Lung microvascular endothelial cell (primary cell): ENCODE measurements at regions not wholly inside any gene's neighbourhood (a gene's known extent, or its start where the extent isn't known, plus 50 kb on each side); places are given as distances from the start of the nearest gene placed in this dataset.

Source experiments
- DNase-seq, 2 donors: peaks; one replicate each; pipeline versions ENCODE4 v3.0.0 to v3.0.0-alpha.2; 2010; ENCODE audit warnings: low read depth in 2 of 2

GRCh38 chr13:50101590-50101989 lies 86.3 kb downstream of the KCNRG start:
- DNase-seq: no peak

GRCh38 chr13:50104493-50104892 lies 89.2 kb downstream of the KCNRG start:
- no peak for DNase-seq

GRCh38 chr13:50106559-50106958 lies 91.3 kb downstream of the KCNRG start:
- DNase-seq: peak in 1 of 2 donors; percentile 23

GRCh38 chr13:50107205-50107604 lies 92.0 kb downstream of the KCNRG start:
- no peak for DNase-seq

- no peak for DNase-seq
Observed at GRCh38 chr13:50114961-50115360, 99.7 kb downstream of the KCNRG start.

- no peak for DNase-seq
Observed at GRCh38 chr13:50115695-50116094, 100.5 kb downstream of the KCNRG start.

- peak in 1 of 2 donors; percentile 67 for DNase-seq
Observed at GRCh38 chr13:50116430-50116973, 101.3 kb downstream of the KCNRG start.

GRCh38 chr13:50119591-50119990 lies 104.3 kb downstream of the KCNRG start:
- no peak for DNase-seq

- no peak for DNase-seq
Observed at GRCh38 chr13:50122455-50122854, 107.2 kb downstream of the KCNRG start.

- no peak for DNase-seq
Observed at GRCh38 chr13:50123002-50123401, 107.8 kb downstream of the KCNRG start.

GRCh38 chr13:50123515-50123861 lies 108.2 kb downstream of the KCNRG start:
- DNase-seq: no peak

GRCh38 chr13:50123862-50124535 lies 108.8 kb downstream of the KCNRG start:
- DNase-seq: peak; percentile 98

- DNase-seq: peak in 1 of 2 donors; percentile 70
Observed at GRCh38 chr13:50124536-50125303, 109.5 kb downstream of the KCNRG start.

GRCh38 chr13:50125304-50125553 lies 110.0 kb downstream of the KCNRG start:
- no peak for DNase-seq

- peak; percentile 86 to 87 for DNase-seq
Observed at GRCh38 chr13:50125554-50126262, 110.5 kb downstream of the KCNRG start.

- DNase-seq: peak in 1 of 2 donors; percentile 62
Observed at GRCh38 chr13:50126263-50126992, 111.2 kb downstream of the KCNRG start.

- DNase-seq: peak; percentile 40 to 62
Observed at GRCh38 chr13:50126993-50127725, 111.9 kb downstream of the KCNRG start.

GRCh38 chr13:50127726-50128291 lies 112.6 kb downstream of the KCNRG start:
- DNase-seq: no peak

GRCh38 chr13:50128428-50128931 lies 113.2 kb downstream of the KCNRG start:
- no peak for DNase-seq

GRCh38 chr13:50129081-50129705 lies 113.9 kb downstream of the KCNRG start:
- no peak for DNase-seq
